ENCODE measurements at regions not wholly inside any gene's neighbourhood (a gene's known extent, or its start where the extent isn't known, plus 50 kb on each side); places are given as distances from the start of the nearest gene placed in this dataset.
A peak's percentile ranks its signal among the peaks of the same experiment; 100 is the strongest.

DNA sequence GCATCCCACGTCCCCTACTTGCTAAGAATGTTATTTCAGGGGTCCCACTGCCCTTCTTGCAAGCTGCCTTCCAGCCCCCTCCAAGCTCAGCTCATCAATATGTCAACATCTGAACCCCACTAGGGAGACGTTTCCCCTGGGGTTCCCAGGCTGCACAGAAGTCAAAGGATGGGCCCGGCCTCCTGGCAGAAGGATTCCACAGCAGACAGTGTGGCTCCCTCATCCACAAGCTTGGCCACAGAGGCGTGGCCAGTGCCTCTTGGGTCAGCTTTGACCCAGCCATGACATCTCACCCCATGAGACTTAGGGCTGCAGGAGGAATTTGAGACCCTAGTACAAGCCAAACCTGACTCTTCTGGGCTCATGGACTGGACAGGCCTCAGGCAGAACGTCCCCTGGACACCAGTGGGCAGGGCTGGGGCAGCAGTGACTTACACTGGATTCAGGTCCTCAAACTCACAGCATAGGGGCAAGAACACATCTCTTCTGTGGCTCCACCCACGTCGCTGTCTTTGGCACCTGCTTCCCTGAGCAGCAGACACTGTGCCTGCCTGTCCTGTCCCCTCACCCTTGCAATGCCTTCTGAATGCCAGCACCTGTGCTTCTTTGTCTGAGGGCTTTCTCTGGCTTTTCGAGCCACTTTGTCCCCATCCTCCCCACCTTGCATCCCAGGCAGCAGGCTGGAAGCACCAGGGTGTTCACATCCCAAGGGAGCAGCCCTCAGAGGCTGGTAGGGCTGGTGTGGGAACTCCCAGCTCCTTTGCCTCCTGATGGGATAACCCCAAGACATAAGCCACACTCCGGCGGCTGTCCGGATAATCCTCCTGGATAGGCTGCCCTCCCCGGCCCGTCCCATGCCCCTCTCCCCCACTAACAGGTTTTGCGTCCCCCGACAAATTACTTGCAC is 56.0 kb upstream of the ENPP7 start:
- no peaks in the 10 kb centered on the region for H3K27me3 ChIP-seq (ENCODE audit: control insufficient read depth, insufficient read depth, low read length)
- intact Hi-C loops (cut with DNase I): no loop called here
- H3K9me3 ChIP-seq (ENCODE audit: control insufficient read depth in 2 of 3, insufficient read depth in 1 of 3, low read length in 3 of 3): peaks cover 0 to 10% (median 8%) of the 10 kb centered on the region in 3 donors
- H3K36me3 ChIP-seq (ENCODE audit: control insufficient read depth in 2 of 3, insufficient read depth in 3 of 3, low read length in 3 of 3): no peaks in the 10 kb centered on the region
- DNase-seq (peak in 1 of 5 donors; percentile 54), FAIRE-seq (no peak)
- H3K4me3 ChIP-seq (ENCODE audit: low read length in 3 of 3): no peak overlapping the region
- no peaks in the 10 kb centered on the region for H3K4me1 ChIP-seq (ENCODE audit: control insufficient read depth in 2 of 3, insufficient read depth in 2 of 3, low read depth in 1 of 3, low read length in 3 of 3)
- no peak overlapping the region for H3K9ac ChIP-seq (ENCODE audit: low read length in 3 of 3)
- no peak overlapping the region for H3K27ac ChIP-seq (ENCODE audit: low read depth in 2 of 2, low read length in 2 of 2)
- TF ChIP-seq, protein P1, sequence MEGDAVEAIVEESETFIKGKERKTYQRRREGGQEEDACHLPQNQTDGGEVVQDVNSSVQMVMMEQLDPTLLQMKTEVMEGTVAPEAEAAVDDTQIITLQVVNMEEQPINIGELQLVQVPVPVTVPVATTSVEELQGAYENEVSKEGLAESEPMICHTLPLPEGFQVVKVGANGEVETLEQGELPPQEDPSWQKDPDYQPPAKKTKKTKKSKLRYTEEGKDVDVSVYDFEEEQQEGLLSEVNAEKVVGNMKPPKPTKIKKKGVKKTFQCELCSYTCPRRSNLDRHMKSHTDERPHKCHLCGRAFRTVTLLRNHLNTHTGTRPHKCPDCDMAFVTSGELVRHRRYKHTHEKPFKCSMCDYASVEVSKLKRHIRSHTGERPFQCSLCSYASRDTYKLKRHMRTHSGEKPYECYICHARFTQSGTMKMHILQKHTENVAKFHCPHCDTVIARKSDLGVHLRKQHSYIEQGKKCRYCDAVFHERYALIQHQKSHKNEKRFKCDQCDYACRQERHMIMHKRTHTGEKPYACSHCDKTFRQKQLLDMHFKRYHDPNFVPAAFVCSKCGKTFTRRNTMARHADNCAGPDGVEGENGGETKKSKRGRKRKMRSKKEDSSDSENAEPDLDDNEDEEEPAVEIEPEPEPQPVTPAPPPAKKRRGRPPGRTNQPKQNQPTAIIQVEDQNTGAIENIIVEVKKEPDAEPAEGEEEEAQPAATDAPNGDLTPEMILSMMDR (IDR thresholded peaks at IDR 0.05; ENCODE audit: borderline replicate concordance, extremely low read depth, insufficient read depth): no peak

DNA sequence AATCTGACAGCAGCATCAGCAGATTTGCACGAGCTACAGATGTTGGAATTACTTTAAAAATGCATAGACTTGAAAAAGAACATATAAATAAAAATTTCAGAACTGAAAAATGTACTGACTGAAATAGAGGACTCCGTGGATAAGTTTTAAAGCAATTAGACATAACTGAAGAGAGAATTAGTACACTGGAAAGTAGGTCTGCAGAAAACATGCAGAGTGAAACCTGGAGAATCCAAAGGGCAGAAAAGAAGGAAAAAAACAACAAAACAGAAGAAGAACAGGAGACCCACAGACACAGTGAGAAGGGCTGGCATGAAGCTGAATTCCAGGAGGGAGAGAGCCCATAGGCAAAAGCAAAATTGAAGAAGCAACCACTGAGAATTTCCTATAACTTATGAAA is 57.2 kb upstream of the ENPP7 start:
- peaks cover 0 to 10% (median 8%) of the 10 kb centered on the region in 3 donors for H3K9me3 ChIP-seq (ENCODE audit: control insufficient read depth in 2 of 3, insufficient read depth in 1 of 3, low read length in 3 of 3)
- FAIRE-seq (no peak), DNase-seq (no peak)
- no peaks in the 10 kb centered on the region for H3K4me1 ChIP-seq (ENCODE audit: control insufficient read depth in 2 of 3, insufficient read depth in 2 of 3, low read depth in 1 of 3, low read length in 3 of 3)
- H3K27me3 ChIP-seq (ENCODE audit: control insufficient read depth, insufficient read depth, low read length): no peaks in the 10 kb centered on the region
- no peak overlapping the region for H3K4me3 ChIP-seq (ENCODE audit: low read length in 3 of 3)
- H3K27ac ChIP-seq (ENCODE audit: low read depth in 2 of 2, low read length in 2 of 2): no peak overlapping the region
- no peak overlapping the region for H3K9ac ChIP-seq (ENCODE audit: low read length in 3 of 3)
- TF ChIP-seq, protein P1 (IDR thresholded peaks at IDR 0.05; ENCODE audit: borderline replicate concordance, extremely low read depth, insufficient read depth): no peak
- intact Hi-C loops (cut with DNase I): no loop called here
- no peaks in the 10 kb centered on the region for H3K36me3 ChIP-seq (ENCODE audit: control insufficient read depth in 2 of 3, insufficient read depth in 3 of 3, low read length in 3 of 3)

DNA sequence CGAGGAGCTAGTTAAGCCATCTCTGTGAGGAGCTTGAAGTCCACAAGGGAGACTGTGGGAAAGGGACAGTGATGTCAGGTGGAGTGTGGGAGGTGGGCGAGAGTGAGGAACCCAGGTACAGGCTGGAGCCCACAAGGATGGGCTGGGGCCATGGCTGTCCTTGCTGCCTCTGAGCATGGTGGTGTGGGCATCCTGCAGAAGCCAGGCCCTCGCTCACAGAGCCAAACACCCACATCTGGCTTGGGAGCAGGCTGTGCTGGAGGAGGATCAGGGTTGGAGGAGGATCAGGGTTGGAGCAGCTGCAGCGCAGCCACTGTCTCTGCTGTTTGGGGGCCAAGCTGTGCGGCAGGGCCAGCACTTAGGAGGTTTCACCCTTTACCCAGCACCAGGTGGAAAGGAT is 58.2 kb upstream of the ENPP7 start:
- H3K27ac ChIP-seq (ENCODE audit: low read depth in 2 of 2, low read length in 2 of 2): no peak overlapping the region
- no peaks in the 10 kb centered on the region for H3K36me3 ChIP-seq (ENCODE audit: control insufficient read depth in 2 of 3, insufficient read depth in 3 of 3, low read length in 3 of 3)
- DNase-seq: peak in 1 of 5 donors; percentile 24
- H3K4me3 ChIP-seq (ENCODE audit: low read length in 3 of 3): no peak overlapping the region
- no peak overlapping the region for H3K9ac ChIP-seq (ENCODE audit: low read length in 3 of 3)
- peaks cover 0 to 10% (median 8%) of the 10 kb centered on the region in 3 donors for H3K9me3 ChIP-seq (ENCODE audit: control insufficient read depth in 2 of 3, insufficient read depth in 1 of 3, low read length in 3 of 3)
- TF ChIP-seq, protein P1 (IDR thresholded peaks at IDR 0.05; ENCODE audit: borderline replicate concordance, extremely low read depth, insufficient read depth): no peak
- FAIRE-seq: no peak
- intact Hi-C loops (cut with DNase I): no loop called here
- no peaks in the 10 kb centered on the region for H3K4me1 ChIP-seq (ENCODE audit: control insufficient read depth in 2 of 3, insufficient read depth in 2 of 3, low read depth in 1 of 3, low read length in 3 of 3)
- H3K27me3 ChIP-seq (ENCODE audit: control insufficient read depth, insufficient read depth, low read length): no peaks in the 10 kb centered on the region

Measured in kidney (tissue), 13 donors.